ENCODE measurements at regions not wholly inside any gene's neighbourhood (a gene's known extent, or its start where the extent isn't known, plus 50 kb on each side); places are given as distances from the start of the nearest gene placed in this dataset.
"Not testable (repeated sequence)": the region's sequence is repeated elsewhere in the genome, so short reads cannot be mapped to it uniquely, and the experiment has no call there.

- not testable (repeated sequence) for TF ChIP-seq POLR2AphosphoS5 (IDR thresholded peaks at IDR 0.05; ENCODE audit: borderline replicate concordance, low read depth, low read length); EZH2 (IDR thresholded peaks at IDR 0.05)
These were observed 65.9 kb upstream of the METTL9 start for GRCh38 chr16:21533474-21533873.

Data from SK-N-MC (cell line).